Endodermal cell (in vitro differentiated cells): ENCODE measurements at regions not wholly inside any gene's neighbourhood (a gene's known extent, or its start where the extent isn't known, plus 50 kb on each side); places are given as distances from the start of the nearest gene placed in this dataset.

Source experiments
- DNase-seq: peaks from one replicate; pipeline ENCODE4 v3.0.0-alpha.2; 2017
- H3K27ac ChIP-seq: 2 replicates; pipeline ENCODE4 v1.5.1; 2013; ENCODE audit warnings: mild to moderate bottlenecking, low read depth, low read length, moderate library complexity
- H3K27me3 ChIP-seq: 2 replicates; pipeline ENCODE4 v1.6.1; 2013; ENCODE audit warnings: mild to moderate bottlenecking, low read length, moderate library complexity; ENCODE audit not compliant: insufficient read depth, control insufficient read depth, poor library complexity, severe bottlenecking
- H3K36me3 ChIP-seq: 2 replicates; pipeline ENCODE4 v1.7.0; 2013; ENCODE audit warnings: mild to moderate bottlenecking, low read length, moderate library complexity; ENCODE audit not compliant: control insufficient read depth, insufficient read depth
- H3K4me1 ChIP-seq: one replicate; pipeline ENCODE4 v1.7.0; 2013; ENCODE audit warnings: low read length; ENCODE audit not compliant: control insufficient read depth, insufficient read depth
- H3K4me3 ChIP-seq: 2 replicates; pipeline ENCODE4 v1.5.1; 2013; ENCODE audit warnings: mild to moderate bottlenecking, low read length, moderate library complexity
- H3K9ac ChIP-seq: 2 replicates; pipeline ENCODE4 v1.6.1; 2013; ENCODE audit warnings: mild to moderate bottlenecking, low read length, moderate library complexity; ENCODE audit not compliant: poor library complexity, severe bottlenecking; ENCODE audit errors: extremely low read depth
- H3K9me3 ChIP-seq: 2 replicates; pipeline ENCODE4 v1.6.1; 2013; ENCODE audit warnings: mild to moderate bottlenecking, low read length, moderate library complexity; ENCODE audit not compliant: control insufficient read depth
- H3K27ac Mint-ChIP-seq: 2 replicates; pipeline ENCODE4 v1.8.0; 2020; ENCODE audit warnings: mixed read lengths
- H3K27me3 Mint-ChIP-seq: 2 replicates; pipeline ENCODE4 v1.8.0; 2021; ENCODE audit warnings: mild to moderate bottlenecking, mixed read lengths; ENCODE audit not compliant: insufficient read depth
- H3K36me3 Mint-ChIP-seq: 2 replicates; pipeline ENCODE4 v1.8.0; 2020; ENCODE audit warnings: low read depth, mixed read lengths
- H3K4me1 Mint-ChIP-seq: 2 replicates; pipeline ENCODE4 v1.8.0; 2020; ENCODE audit warnings: mixed read lengths
- H3K4me3 Mint-ChIP-seq: 2 replicates; pipeline ENCODE4 v1.8.0; 2020; ENCODE audit warnings: mild to moderate bottlenecking, moderate library complexity, mixed read lengths
- H3K9me3 Mint-ChIP-seq: 2 replicates; pipeline ENCODE4 v1.8.0; 2020; ENCODE audit warnings: mild to moderate bottlenecking, mixed read lengths
- WGBS, 2 experiments: methylation state at CpG; one replicate each; pipeline versions ENCODE4 v1.1.5 to v1.1.7; 2013; ENCODE audit warnings: missing lambda C conversion rate in 2 of 2, mixed read lengths in 1 of 2; ENCODE audit not compliant: insufficient coverage in 1 of 2, insufficient read length in 1 of 2; 5-methylcytosine and 5-hydroxymethylcytosine counted together
- TF ChIP-seq, protein P1 (sequence below): fragments of 200-600 bp; sonication (generic); conservative IDR thresholded peaks from 2 replicates; pipeline ENCODE4 v1.5.0; 2021; ENCODE audit warnings: antibody characterized with exemption, mild to moderate bottlenecking

DNA sequence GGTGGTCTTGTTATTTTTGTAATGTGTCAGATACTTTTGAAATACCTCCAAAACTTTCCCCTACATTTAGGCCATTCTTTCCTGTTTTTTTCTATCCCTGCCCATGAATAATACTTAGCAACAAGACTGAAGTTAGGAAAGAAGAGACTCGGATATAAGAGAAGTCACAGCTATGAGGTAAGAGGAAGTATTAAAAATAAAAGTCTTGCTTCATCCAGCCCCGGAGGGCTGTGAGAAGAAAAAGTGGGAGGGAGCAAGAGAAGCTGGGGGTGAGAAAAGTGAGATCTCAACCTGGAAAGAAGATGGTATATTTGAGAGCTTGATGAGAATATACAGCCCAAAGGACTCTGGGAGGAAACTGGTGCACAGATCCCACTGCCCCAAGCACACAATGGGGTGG lies 213.5 kb upstream of the CDIN1 start:
- Mint-ChIP-seq H3K4me1 (no peaks in the 10 kb centered on the region), H3K4me3 (no peak overlapping the region), H3K9me3 (no peaks in the 10 kb centered on the region), H3K27ac (no peak overlapping the region), H3K27me3 (no peaks in the 10 kb centered on the region), H3K36me3 (no peaks in the 10 kb centered on the region)
- no peaks in the 10 kb centered on the region for H3K4me1 ChIP-seq
- DNase-seq = no peak
- H3K9ac ChIP-seq = no peak overlapping the region
- no peaks in the 10 kb centered on the region for H3K27me3 ChIP-seq
- H3K4me3 ChIP-seq = no peak overlapping the region
- no peaks in the 10 kb centered on the region for H3K36me3 ChIP-seq
- H3K9me3 ChIP-seq = no peaks in the 10 kb centered on the region
- H3K27ac ChIP-seq = no peak overlapping the region
- TF ChIP-seq, protein P1, sequence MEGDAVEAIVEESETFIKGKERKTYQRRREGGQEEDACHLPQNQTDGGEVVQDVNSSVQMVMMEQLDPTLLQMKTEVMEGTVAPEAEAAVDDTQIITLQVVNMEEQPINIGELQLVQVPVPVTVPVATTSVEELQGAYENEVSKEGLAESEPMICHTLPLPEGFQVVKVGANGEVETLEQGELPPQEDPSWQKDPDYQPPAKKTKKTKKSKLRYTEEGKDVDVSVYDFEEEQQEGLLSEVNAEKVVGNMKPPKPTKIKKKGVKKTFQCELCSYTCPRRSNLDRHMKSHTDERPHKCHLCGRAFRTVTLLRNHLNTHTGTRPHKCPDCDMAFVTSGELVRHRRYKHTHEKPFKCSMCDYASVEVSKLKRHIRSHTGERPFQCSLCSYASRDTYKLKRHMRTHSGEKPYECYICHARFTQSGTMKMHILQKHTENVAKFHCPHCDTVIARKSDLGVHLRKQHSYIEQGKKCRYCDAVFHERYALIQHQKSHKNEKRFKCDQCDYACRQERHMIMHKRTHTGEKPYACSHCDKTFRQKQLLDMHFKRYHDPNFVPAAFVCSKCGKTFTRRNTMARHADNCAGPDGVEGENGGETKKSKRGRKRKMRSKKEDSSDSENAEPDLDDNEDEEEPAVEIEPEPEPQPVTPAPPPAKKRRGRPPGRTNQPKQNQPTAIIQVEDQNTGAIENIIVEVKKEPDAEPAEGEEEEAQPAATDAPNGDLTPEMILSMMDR = no peak
- 86 to 90% methylated on average over 1 to 2 of the region's 2 CpGs for WGBS, 2 experiments

DNA sequence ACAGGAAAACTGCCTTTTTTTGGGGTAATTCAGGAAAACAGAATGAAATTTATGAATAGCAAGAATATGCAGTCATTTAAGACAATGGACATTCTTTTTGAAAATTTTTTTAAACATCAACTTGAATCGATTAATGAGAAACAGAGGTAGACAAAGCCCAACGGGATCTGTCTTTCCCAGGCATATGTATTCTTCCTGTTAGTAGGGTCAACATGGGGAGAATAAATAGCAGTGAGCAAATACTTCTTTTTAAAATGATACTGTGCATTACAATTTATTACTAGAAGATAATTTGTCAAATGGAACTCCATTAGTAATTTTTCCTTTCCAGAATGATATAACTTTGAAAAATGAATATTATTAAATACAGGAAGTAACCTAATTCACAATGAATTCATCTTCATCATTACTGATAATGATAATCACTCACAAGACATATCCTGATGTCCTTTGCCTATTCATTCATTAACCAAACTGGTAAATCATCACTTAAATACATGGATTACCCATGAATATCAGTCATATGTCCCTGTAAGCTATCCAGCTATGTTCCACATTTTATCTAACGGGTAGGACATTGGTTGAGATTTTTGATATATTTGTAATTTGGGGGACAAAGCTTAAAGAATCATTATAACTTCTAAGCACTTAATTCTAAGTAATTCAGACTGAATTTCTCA lies 209.2 kb upstream of the CDIN1 start:
- H3K9ac ChIP-seq = no peak overlapping the region
- no peaks in the 10 kb centered on the region for H3K36me3 ChIP-seq
- DNase-seq = no peak
- no peaks in the 10 kb centered on the region for H3K9me3 Mint-ChIP-seq
- no peak overlapping the region for H3K4me3 Mint-ChIP-seq
- no peaks in the 10 kb centered on the region for H3K27me3 Mint-ChIP-seq
- TF ChIP-seq, protein P1 = no peak
- no peak overlapping the region for H3K27ac Mint-ChIP-seq
- H3K4me1 ChIP-seq = peaks cover 3% of the 10 kb centered on the region
- H3K4me3 ChIP-seq = no peak overlapping the region
- H3K4me1 Mint-ChIP-seq = peaks cover 4% of the 10 kb centered on the region
- H3K36me3 Mint-ChIP-seq = no peaks in the 10 kb centered on the region
- H3K9me3 ChIP-seq = no peaks in the 10 kb centered on the region
- no peaks in the 10 kb centered on the region for H3K27me3 ChIP-seq
- WGBS, 2 experiments = 82 to 84% methylated on average over 2 of the region's 3 CpGs
- H3K27ac ChIP-seq = no peak overlapping the region

DNA sequence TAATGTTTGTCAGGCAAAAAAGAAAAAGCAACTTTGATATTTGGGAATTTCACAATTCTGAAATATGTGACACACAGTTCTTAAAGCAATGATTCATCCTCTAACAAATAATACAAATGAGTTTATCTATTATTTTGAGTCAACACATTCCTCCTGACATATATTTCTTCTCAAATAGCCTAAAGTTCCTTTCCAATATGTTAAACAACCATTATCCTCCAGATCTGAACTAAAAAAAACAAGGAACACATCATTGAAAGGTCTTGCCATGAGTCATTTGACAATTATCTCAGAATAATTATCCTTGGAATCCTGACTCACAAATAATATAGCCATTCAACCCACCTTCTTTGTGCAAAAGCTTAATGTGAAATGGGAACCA lies 208.7 kb upstream of the CDIN1 start:
- no peaks in the 10 kb centered on the region for H3K9me3 Mint-ChIP-seq
- H3K9ac ChIP-seq = no peak overlapping the region
- no peak overlapping the region for H3K27ac ChIP-seq
- no peak overlapping the region for H3K27ac Mint-ChIP-seq
- TF ChIP-seq, protein P1 = no peak
- DNase-seq = no peak
- no peaks in the 10 kb centered on the region for H3K27me3 Mint-ChIP-seq
- H3K36me3 ChIP-seq = no peaks in the 10 kb centered on the region
- no peak overlapping the region for H3K4me3 Mint-ChIP-seq
- H3K4me3 ChIP-seq = no peak overlapping the region
- H3K36me3 Mint-ChIP-seq = no peaks in the 10 kb centered on the region
- H3K4me1 ChIP-seq = peaks cover 3% of the 10 kb centered on the region
- H3K9me3 ChIP-seq = no peaks in the 10 kb centered on the region
- no peaks in the 10 kb centered on the region for H3K27me3 ChIP-seq
- peaks cover 4% of the 10 kb centered on the region for H3K4me1 Mint-ChIP-seq
